ENCODE measurements at regions not wholly inside any gene's neighbourhood (a gene's known extent, or its start where the extent isn't known, plus 50 kb on each side); places are given as distances from the start of the nearest gene placed in this dataset.
"Not testable (repeated sequence)": the region's sequence is repeated elsewhere in the genome, so short reads cannot be mapped to it uniquely, and the experiment has no call there.

DNA sequence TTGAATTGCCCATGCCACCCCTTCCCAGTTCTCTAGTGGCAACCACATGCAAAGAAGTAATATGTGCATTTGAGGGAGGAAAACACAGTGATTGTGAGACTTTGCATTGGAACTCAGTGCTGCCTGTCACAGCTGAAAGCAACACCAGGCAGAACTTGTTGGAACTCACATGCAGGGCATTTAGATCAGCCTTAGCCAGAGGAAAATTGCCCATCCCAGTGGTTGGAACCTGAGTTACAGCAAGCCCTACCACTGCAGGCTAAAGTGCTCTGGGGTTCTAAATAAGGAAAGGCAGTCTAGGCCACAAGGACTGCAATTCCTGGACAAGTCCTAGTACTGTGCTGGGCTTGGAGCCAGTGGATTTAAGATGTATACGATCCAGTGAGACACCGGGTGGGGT is 245.3 kb upstream of the UFL1 start:
- DNase-seq: no peak

DNA sequence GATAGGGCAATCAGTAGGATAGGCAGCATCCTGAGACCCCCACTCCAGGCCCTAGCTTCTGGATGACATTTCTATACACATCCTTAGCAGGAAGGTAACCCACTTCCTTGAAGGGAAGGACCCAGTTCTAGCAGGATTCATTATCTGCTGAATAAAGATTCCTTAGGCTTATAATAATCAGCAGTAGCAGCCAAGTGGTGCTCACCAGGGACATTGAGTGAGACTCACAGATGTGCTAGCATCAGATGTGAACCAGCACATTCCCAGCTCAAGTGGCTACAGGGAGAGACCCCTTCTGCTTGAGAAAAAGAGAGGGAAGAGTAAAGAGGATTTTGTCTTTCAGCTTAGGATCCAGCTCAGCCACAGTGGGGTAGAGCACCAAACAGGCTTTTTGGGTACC is 244.8 kb upstream of the UFL1 start:
- no peak for DNase-seq

DNA sequence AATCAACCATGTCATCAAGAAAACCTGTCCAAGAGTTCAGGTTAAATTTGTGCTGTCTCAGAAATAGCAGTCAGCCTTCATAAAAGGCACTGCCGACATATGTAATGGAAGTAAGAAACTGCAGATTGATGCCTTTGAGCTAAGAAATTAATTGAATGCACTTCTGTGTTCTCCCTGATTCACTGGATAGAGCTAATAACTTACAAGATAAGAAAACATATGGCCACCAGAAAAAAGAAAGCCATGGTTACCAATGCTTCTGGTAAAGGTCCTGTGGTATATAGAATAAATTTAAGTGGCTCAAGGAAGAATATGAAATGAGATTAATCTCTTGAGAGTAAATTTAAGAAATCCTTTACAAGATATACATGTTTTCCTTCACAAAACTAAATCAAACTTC is 242.5 kb upstream of the UFL1 start:
- DNase-seq: no peak

GRCh38 chr6:96286503-96286902 is 235.1 kb upstream of the UFL1 start:
- DNase-seq: no peak

GRCh38 chr6:96299525-96299924 is 222.1 kb upstream of the UFL1 start:
- DNase-seq: no peak

- no peak for DNase-seq
These were observed 220.6 kb upstream of the UFL1 start for GRCh38 chr6:96301023-96301422.

- no peak for DNase-seq
These were observed 219.8 kb upstream of the UFL1 start for GRCh38 chr6:96301781-96302180.

GRCh38 chr6:96302991-96303390 is 218.6 kb upstream of the UFL1 start:
- no peak for DNase-seq

GRCh38 chr6:96304997-96305396 is 216.6 kb upstream of the UFL1 start:
- DNase-seq: no peak

- no peak for DNase-seq
These were observed 190.7 kb upstream of the UFL1 start for GRCh38 chr6:96330884-96331283.

DNA sequence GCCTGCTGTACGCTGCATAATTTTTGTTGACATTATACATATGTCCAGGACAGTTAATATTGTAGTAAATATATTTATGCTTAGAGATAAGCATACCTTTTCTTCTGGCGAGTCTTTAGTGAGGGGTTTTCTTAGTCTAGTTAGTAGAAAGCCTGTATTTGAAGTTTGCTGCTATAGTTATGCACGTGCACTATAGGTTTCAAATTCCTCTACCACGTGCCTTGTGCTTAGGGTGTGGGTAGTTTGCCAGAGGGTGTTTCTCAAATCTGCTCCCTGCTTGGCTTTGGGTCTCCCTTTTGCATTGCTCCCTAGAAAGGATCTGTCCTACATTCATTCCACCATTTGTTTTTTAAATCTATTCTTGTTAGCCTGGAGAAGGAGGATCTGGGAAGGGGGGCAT is 181.4 kb upstream of the UFL1 start:
- DNase-seq: no peak

DNA sequence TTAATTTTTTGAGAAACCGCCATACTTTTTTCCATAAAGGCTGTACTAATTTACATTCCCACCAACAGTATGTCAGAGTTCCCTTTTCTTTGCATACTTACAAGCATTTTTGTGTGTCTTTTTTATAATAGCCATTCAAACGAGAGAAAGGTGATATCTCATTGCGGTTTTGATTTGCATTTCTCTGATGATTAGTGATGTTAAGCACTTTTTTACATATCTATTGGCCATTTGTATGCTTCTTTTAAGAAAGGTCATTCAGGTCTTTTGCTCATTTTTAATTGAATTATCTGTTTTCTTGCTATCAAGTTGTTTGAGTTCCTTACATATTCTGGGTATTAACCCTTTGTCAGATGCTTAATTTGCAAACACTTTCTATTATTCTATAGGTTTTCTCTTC is 176.1 kb upstream of the UFL1 start:
- no peak for DNase-seq

DNA sequence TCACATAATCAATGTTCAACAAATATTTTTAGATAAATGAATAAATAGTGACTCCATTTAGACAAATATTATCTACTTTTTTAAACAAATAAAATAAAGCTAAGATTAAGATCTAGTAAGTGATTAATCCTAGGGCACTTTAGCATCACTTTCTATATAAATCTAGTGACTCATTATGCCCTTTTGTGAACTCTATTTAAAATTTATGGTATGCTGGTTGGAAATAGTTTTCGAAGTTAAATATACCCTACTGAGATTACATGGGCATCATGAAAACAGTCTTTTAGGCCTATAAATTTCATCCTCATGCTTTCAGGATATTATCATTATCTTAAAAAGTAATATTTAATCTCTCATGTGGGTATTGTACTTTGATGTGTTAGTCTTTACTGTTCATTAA is 140.4 kb upstream of the UFL1 start:
- DNase-seq: no peak

DNA sequence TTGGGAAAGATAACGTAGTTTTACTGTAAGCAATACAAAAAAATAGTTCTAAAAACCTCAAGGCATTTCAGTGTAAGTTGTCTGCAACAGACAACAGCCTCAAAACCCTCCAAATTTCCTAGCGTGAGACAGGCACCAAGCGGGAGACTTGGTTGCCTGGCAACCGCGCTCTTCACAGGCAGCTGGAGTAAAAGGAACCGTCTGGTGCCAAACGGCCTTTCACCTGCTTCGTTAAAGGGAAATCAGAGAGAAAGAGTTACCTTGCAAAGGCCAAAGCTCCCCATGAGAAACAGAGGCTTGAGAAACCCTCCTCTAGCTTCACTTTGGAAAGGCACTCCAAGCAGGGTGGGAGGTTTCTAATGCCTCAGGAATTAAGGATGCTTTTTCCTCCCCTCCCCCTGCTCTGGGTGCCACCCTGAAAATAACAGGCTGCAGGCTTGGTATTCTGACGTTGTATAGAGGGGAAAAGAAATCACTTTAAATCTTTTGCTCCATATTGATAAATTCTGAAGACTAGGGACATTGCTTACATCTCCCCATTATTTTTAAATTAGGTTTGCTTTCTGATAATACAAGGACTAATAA is 129.7 kb upstream of the UFL1 start:
- DNase-seq: peak; percentile 57 to 61

GRCh38 chr6:96394727-96395126 is 126.9 kb upstream of the UFL1 start:
- no peak for DNase-seq

DNA sequence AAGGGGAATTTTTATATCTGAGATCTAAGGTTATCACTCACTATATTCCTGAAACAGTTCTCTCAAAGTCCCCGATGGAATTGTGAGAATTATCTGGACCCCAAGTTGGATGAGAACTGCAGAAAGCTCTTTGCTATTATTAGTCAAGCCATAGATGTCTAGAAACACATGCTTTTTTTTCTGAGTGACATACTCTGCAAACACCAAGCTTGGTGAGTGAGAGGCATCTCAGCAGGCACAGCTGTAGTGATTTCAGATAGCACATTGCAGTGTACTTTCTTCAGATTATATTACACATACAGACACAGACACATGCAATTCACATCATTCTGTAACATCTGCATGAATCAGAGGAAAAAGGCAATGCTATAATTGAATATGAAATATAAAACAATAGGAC is 111.1 kb upstream of the UFL1 start:
- DNase-seq: no peak

DNA sequence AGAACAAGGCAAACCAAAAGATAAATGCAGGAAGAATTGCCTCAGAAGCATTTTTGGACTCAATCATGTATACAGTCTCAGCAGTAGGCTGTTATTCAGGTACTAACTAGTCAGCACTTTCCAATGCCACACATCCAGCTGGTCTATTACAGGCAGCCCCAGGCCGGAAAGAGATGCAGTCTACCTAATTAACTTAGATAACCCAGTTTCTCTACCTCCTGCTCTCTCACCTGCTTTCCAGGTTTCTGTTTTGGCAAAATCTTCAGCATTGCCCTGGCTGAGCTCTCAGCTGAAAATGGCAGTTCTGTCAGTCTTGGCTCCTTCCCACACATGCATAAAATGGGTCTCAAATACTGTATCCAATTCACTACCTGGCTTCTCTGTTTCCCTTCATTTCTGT is 101.3 kb upstream of the UFL1 start:
- DNase-seq: no peak

DNA sequence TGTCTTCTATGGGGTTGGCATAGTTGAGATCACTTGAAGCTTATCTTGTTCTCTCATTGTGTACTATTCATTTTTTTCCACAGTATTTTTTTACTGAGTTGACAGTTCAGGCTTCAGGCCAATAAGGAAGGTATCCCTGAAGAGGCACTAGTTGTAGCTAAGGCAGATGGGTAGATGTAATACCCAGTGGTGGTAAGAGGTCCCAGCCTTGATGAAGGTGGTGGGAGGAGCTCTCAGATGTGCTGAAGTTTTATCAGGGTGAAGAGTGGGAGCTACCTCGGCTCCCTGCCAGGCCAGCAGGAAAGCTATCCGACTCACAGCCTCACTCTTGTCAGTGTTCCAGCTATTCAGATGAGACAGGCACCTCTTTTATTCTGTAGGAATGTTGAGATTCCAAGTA is 87.7 kb upstream of the UFL1 start:
- no peak for DNase-seq

DNA sequence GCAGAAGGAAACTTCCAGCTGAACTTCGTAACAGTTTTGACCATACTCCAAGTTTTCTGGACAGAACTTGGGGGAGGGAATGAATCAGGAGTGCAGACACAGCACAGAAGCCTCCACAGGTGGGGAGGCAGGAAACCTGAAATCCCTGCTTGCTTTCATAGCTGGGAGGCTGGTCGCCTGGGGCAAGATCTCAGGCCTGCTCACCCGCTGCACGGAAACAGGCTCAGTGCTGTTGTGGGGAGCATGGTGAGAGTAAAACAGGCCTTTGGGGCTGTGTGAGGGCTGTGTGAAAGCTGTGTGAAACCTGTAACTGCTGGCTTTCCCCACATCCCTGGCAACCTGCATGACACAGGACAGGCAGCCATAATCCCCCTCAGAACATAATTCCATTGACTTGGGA is 85.2 kb upstream of the UFL1 start:
- no peak for DNase-seq

- not testable (repeated sequence) for DNase-seq
These were observed 84.4 kb upstream of the UFL1 start for GRCh38 chr6:96437228-96437627.

GRCh38 chr6:96450082-96450769 is 71.4 kb upstream of the UFL1 start:
- DNase-seq: no peak

DNA sequence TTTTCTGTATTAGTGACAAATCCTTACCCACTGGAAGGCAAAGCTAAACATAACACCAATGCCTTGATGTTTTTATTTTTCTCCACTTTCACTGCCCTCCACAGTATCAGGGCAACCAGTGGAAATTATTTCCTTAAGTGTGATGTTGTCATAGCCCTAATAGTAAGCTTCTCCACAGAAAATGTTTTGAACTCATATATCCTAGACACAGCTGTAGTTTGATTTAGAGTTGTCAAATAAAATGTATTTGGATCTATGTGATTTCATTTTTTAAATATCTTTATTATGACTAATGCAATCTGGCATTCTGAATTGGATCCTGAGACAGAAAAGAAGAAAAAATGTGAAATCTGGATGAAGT is 70.9 kb upstream of the UFL1 start:
- no peak for DNase-seq

DNA sequence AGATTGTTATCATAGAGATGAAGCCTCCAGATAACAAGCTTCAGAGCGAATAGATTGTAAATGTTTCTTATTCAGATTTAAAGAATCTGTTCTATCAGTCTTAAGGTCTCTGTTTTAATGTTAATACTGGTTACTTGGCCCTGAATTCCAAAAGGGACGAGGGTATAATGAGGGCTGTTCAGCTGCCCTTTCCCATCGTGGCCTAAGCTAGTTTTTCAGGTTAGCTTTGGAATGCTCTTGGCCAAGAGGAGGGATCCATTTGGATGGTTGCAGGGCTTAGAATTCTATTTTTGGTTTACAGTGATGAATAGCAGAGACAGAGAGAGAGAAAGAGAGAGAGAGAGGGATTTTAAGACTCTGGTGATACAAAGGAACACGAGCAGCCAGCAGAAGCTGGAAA is 62.8 kb upstream of the UFL1 start:
- no peak for DNase-seq

DNA sequence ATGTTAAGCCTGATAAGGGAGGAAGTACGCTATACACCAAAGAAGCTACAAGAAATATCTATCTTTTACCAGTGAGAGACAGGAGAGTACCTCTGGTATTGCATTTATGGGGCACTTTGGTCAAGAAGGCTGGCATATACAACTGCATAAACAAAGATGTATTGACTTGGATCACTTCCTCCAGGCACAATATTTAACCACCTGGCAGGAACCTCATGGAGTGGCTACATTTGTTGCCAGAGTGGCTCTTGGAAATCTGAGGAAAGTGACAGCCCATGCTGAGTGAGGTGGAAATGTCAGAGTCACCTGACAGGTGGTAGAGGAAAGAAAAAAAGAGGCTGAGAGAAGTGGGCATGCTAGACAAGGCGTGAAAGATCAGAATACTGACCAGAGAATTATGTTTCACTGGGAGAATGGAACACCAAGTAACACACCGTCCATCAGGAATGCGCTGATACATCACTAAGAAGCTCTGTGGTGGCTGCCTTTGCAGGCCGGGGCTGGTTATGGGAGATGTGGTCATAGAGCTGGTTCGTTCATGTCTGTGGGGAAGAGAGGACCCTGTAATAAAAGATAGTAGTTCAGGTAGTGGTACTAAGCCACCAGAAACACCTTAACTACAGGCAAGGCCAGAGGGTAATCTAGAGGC is 61.4 kb upstream of the UFL1 start:
- no peak for DNase-seq
